SH-SY5Y (cell line): ENCODE measurements at regions not wholly inside any gene's neighbourhood (a gene's known extent, or its start where the extent isn't known, plus 50 kb on each side); places are given as distances from the start of the nearest gene placed in this dataset.

Source experiments
- GATA2 ChIP-seq: IDR thresholded peaks from 2 replicates; pipeline ENCODE4 v1.6.1; 2011; ENCODE audit warnings: mild to moderate bottlenecking, low read depth, low read length
- GATA3 ChIP-seq: IDR thresholded peaks from 2 replicates; pipeline ENCODE4 v1.6.1; 2011; ENCODE audit warnings: low read depth, mild to moderate bottlenecking, low read length, moderate library complexity

GRCh38 chr21:28737674-28738419 lies 254.8 kb downstream of the LTN1 start:
- TF ChIP-seq GATA2 (no peak), GATA3 (no peak)

GRCh38 chr21:28734522-28735175 lies 258.0 kb downstream of the LTN1 start:
- TF ChIP-seq GATA2 = no peak
- TF ChIP-seq GATA3 = no peak

GRCh38 chr21:28731700-28732321 lies 260.9 kb downstream of the LTN1 start:
- no peak for TF ChIP-seq GATA2
- no peak for TF ChIP-seq GATA3

GRCh38 chr21:28729887-28730286 lies 262.8 kb downstream of the LTN1 start:
- TF ChIP-seq GATA2 (no peak), GATA3 (no peak)

- no peak for TF ChIP-seq GATA2
- no peak for TF ChIP-seq GATA3
These were observed 264.9 kb downstream of the LTN1 start for GRCh38 chr21:28727809-28728208.

- TF ChIP-seq GATA3 (no peak), GATA2 (no peak)
These were observed 267.3 kb downstream of the LTN1 start for GRCh38 chr21:28725396-28725795.

GRCh38 chr21:28723646-28724045 lies 269.0 kb downstream of the LTN1 start:
- no peak for TF ChIP-seq GATA2
- TF ChIP-seq GATA3 = no peak

GRCh38 chr21:28719723-28720122 lies 273.0 kb downstream of the LTN1 start:
- TF ChIP-seq GATA2 (no peak), GATA3 (no peak)

- TF ChIP-seq GATA3 = no peak
- TF ChIP-seq GATA2 = no peak
These were observed 277.8 kb downstream of the LTN1 start for GRCh38 chr21:28714777-28715464.

- TF ChIP-seq GATA2 (no peak), GATA3 (no peak)
These were observed 280.3 kb downstream of the LTN1 start for GRCh38 chr21:28712411-28712810.

- no peak for TF ChIP-seq GATA3
- TF ChIP-seq GATA2 = no peak
These were observed 287.1 kb downstream of the LTN1 start for GRCh38 chr21:28705616-28706015.

GRCh38 chr21:28704746-28705145 lies 287.9 kb downstream of the LTN1 start:
- TF ChIP-seq GATA2 (no peak), GATA3 (no peak)

GRCh38 chr21:28703861-28704260 lies 288.8 kb downstream of the LTN1 start:
- TF ChIP-seq GATA2 (no peak), GATA3 (no peak)

- no peak for TF ChIP-seq GATA3
- TF ChIP-seq GATA2 = no peak
These were observed 292.9 kb downstream of the LTN1 start for GRCh38 chr21:28699596-28700259.

- TF ChIP-seq GATA2 (no peak), GATA3 (no peak)
These were observed 293.5 kb downstream of the LTN1 start for GRCh38 chr21:28699186-28699585.
